ENCODE measurements at regions not wholly inside any gene's neighbourhood (a gene's known extent, or its start where the extent isn't known, plus 50 kb on each side); places are given as distances from the start of the nearest gene placed in this dataset.

GRCh38 chr22:27089264-27089663 lies 431.9 kb downstream of the MIAT start:
- TF ChIP-seq CTCF (IDR thresholded peaks at IDR 0.05; ENCODE audit: low read depth, low read length) (no peak), POLR2A (IDR thresholded peaks at IDR 0.05; ENCODE audit: extremely low read depth, insufficient read length) (no peak)

Measured in NB4 (cell line).